22Rv1 (cell line): ENCODE measurements at regions not wholly inside any gene's neighbourhood (a gene's known extent, or its start where the extent isn't known, plus 50 kb on each side); places are given as distances from the start of the nearest gene placed in this dataset.

Experiments
- H3K27ac ChIP-seq: fragments of 450-650 bp; 2 replicates; pipeline ENCODE4 v1.5.1; 2017
- ZFX ChIP-seq: fragments of 450-650 bp; IDR thresholded peaks from 2 replicates; pipeline ENCODE4 v1.6.1; 2017; ENCODE audit warnings: antibody characterized with exemption, borderline replicate concordance
- TF ChIP-seq, protein P1 (sequence below): fragments of 450-650 bp; IDR thresholded peaks from 2 replicates; pipeline ENCODE4 v1.5.1; 2017; ENCODE audit warnings: mild to moderate bottlenecking

GRCh38 chr1:218895064-218895587 lies 278.6 kb upstream of the LYPLAL1 start:
- TF ChIP-seq ZFX, result no peak
- TF ChIP-seq, protein P1, sequence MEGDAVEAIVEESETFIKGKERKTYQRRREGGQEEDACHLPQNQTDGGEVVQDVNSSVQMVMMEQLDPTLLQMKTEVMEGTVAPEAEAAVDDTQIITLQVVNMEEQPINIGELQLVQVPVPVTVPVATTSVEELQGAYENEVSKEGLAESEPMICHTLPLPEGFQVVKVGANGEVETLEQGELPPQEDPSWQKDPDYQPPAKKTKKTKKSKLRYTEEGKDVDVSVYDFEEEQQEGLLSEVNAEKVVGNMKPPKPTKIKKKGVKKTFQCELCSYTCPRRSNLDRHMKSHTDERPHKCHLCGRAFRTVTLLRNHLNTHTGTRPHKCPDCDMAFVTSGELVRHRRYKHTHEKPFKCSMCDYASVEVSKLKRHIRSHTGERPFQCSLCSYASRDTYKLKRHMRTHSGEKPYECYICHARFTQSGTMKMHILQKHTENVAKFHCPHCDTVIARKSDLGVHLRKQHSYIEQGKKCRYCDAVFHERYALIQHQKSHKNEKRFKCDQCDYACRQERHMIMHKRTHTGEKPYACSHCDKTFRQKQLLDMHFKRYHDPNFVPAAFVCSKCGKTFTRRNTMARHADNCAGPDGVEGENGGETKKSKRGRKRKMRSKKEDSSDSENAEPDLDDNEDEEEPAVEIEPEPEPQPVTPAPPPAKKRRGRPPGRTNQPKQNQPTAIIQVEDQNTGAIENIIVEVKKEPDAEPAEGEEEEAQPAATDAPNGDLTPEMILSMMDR, result no peak
- H3K27ac ChIP-seq, result no peak overlapping the region

GRCh38 chr1:218896202-218896601 lies 277.5 kb upstream of the LYPLAL1 start:
- no peak overlapping the region for H3K27ac ChIP-seq
- TF ChIP-seq, protein P1, result no peak
- TF ChIP-seq ZFX, result no peak

GRCh38 chr1:218898921-218899320 lies 274.8 kb upstream of the LYPLAL1 start:
- TF ChIP-seq ZFX, result no peak
- TF ChIP-seq, protein P1, result no peak
- no peak overlapping the region for H3K27ac ChIP-seq

GRCh38 chr1:218900615-218901014 lies 273.1 kb upstream of the LYPLAL1 start:
- TF ChIP-seq ZFX, result no peak
- TF ChIP-seq, protein P1, result no peak

GRCh38 chr1:218904416-218904815 lies 269.3 kb upstream of the LYPLAL1 start:
- TF ChIP-seq ZFX, result no peak
- TF ChIP-seq, protein P1, result no peak
- no peak overlapping the region for H3K27ac ChIP-seq

More at GRCh38 chr1:218900615-218901014, 273.1 kb upstream of the LYPLAL1 start:
- no peak overlapping the region for H3K27ac ChIP-seq

- TF ChIP-seq, protein P1, result no peak
- TF ChIP-seq ZFX, result no peak
- no peak overlapping the region for H3K27ac ChIP-seq
These were observed 257.0 kb upstream of the LYPLAL1 start for GRCh38 chr1:218916720-218917119.

- H3K27ac ChIP-seq, result no peak overlapping the region
- TF ChIP-seq ZFX, result no peak
- TF ChIP-seq, protein P1, result no peak
These were observed 256.0 kb upstream of the LYPLAL1 start for GRCh38 chr1:218917656-218918055.
